Mucosa of rectum (tissue), 2 donors: ENCODE measurements at regions not wholly inside any gene's neighbourhood (a gene's known extent, or its start where the extent isn't known, plus 50 kb on each side); places are given as distances from the start of the nearest gene placed in this dataset.

Source experiments
- H3K27ac ChIP-seq, 2 donors: one replicate each; pipeline ENCODE4 v1.7.0; 2013; ENCODE audit warnings: inconsistent platforms in 2 of 2, low read depth in 2 of 2, low read length in 2 of 2
- H3K27me3 ChIP-seq, 2 donors: one replicate each; pipeline ENCODE4 v1.7.0; 2013; ENCODE audit warnings: low read length in 2 of 2; ENCODE audit not compliant: control insufficient read depth in 2 of 2, insufficient read depth in 2 of 2
- H3K36me3 ChIP-seq, 2 donors: one replicate each; pipeline ENCODE4 v1.7.0; 2013; ENCODE audit warnings: low read length in 2 of 2; ENCODE audit not compliant: control insufficient read depth in 2 of 2, insufficient read depth in 2 of 2
- H3K4me1 ChIP-seq, 2 donors: one replicate each; pipeline ENCODE4 v1.7.0; 2013; ENCODE audit warnings: low read length in 2 of 2, mild to moderate bottlenecking in 1 of 2; ENCODE audit not compliant: control insufficient read depth in 2 of 2, insufficient read depth in 2 of 2
- H3K4me3 ChIP-seq, 2 donors: one replicate each; pipeline ENCODE4 v1.7.0; 2013; ENCODE audit warnings: low read length in 2 of 2
- H3K9ac ChIP-seq, 2 donors: one replicate each; pipeline ENCODE4 v1.7.0; 2013; ENCODE audit warnings: low read length in 2 of 2, low read depth in 1 of 2, mild to moderate bottlenecking in 1 of 2
- H3K9me3 ChIP-seq, 2 donors: one replicate each; pipeline ENCODE4 v1.7.0; 2013; ENCODE audit warnings: low read length in 2 of 2; ENCODE audit not compliant: control insufficient read depth in 2 of 2
- donor health status: healthy.
- donor health status: Normal muscosa, but diverticular disease.

GRCh38 chr5:125574491-125575044 lies 828.1 kb upstream of the ZNF608 start:
- H3K27ac ChIP-seq: no peak overlapping the region
- H3K36me3 ChIP-seq: no peaks in the 10 kb centered on the region
- H3K4me1 ChIP-seq: peaks cover 4 to 6% of the 10 kb centered on the region in 2 donors
- no peak overlapping the region for H3K9ac ChIP-seq
- H3K4me3 ChIP-seq: no peak overlapping the region
- no peaks in the 10 kb centered on the region for H3K9me3 ChIP-seq
- no peaks in the 10 kb centered on the region for H3K27me3 ChIP-seq

- no peaks in the 10 kb centered on the region for H3K36me3 ChIP-seq
- H3K27ac ChIP-seq: peak overlapping the region in 1 of 2 donors; percentile 14
- H3K27me3 ChIP-seq: no peaks in the 10 kb centered on the region
- H3K9me3 ChIP-seq: no peaks in the 10 kb centered on the region
- H3K4me3 ChIP-seq: no peak overlapping the region
- H3K4me1 ChIP-seq: peaks cover 4 to 6% of the 10 kb centered on the region in 2 donors
- peak overlapping the region in 1 of 2 donors; percentile 26 for H3K9ac ChIP-seq
These were observed 828.9 kb upstream of the ZNF608 start for GRCh38 chr5:125575171-125575890.

- Histone ChIP-seq H3K36me3 (no peaks in the 10 kb centered on the region), H3K4me3 (no peak overlapping the region), H3K27me3 (no peaks in the 10 kb centered on the region), H3K27ac (peak overlapping the region in 1 of 2 donors; percentile 48), H3K9me3 (no peaks in the 10 kb centered on the region), H3K4me1 (peaks cover 4 to 6% of the 10 kb centered on the region in 2 donors), H3K9ac (peak overlapping the region in 1 of 2 donors; percentile 26)
These were observed 829.6 kb upstream of the ZNF608 start for GRCh38 chr5:125575891-125576505.

- Histone ChIP-seq H3K27me3 (no peaks in the 10 kb centered on the region), H3K27ac (no peak overlapping the region), H3K4me3 (no peak overlapping the region), H3K9me3 (no peaks in the 10 kb centered on the region), H3K9ac (no peak overlapping the region), H3K36me3 (no peaks in the 10 kb centered on the region), H3K4me1 (peaks cover 6 to 7% of the 10 kb centered on the region in 2 donors)
These were observed 830.4 kb upstream of the ZNF608 start for GRCh38 chr5:125576822-125577221.

GRCh38 chr5:125578551-125578950 lies 832.1 kb upstream of the ZNF608 start:
- Histone ChIP-seq H3K9me3 (no peaks in the 10 kb centered on the region), H3K36me3 (no peaks in the 10 kb centered on the region), H3K4me1 (peaks cover 6 to 7% of the 10 kb centered on the region in 2 donors), H3K9ac (no peak overlapping the region), H3K27me3 (no peaks in the 10 kb centered on the region), H3K27ac (no peak overlapping the region), H3K4me3 (no peak overlapping the region)

- H3K36me3 ChIP-seq: no peaks in the 10 kb centered on the region
- H3K27ac ChIP-seq: no peak overlapping the region
- no peak overlapping the region for H3K9ac ChIP-seq
- no peaks in the 10 kb centered on the region for H3K27me3 ChIP-seq
- no peaks in the 10 kb centered on the region for H3K9me3 ChIP-seq
- no peak overlapping the region for H3K4me3 ChIP-seq
- H3K4me1 ChIP-seq: peaks cover 6 to 7% of the 10 kb centered on the region in 2 donors
These were observed 832.7 kb upstream of the ZNF608 start for GRCh38 chr5:125579182-125579581.

GRCh38 chr5:125581311-125581710 lies 834.9 kb upstream of the ZNF608 start:
- Histone ChIP-seq H3K4me3 (no peak overlapping the region), H3K9me3 (no peaks in the 10 kb centered on the region), H3K9ac (no peak overlapping the region), H3K27ac (no peak overlapping the region), H3K27me3 (no peaks in the 10 kb centered on the region), H3K4me1 (peaks cover 0 to 3% of the 10 kb centered on the region in 2 donors), H3K36me3 (no peaks in the 10 kb centered on the region)

GRCh38 chr5:125582352-125582751 lies 835.9 kb upstream of the ZNF608 start:
- Histone ChIP-seq H3K9ac (no peak overlapping the region), H3K27ac (no peak overlapping the region), H3K4me1 (peaks cover 0 to 3% of the 10 kb centered on the region in 2 donors), H3K4me3 (no peak overlapping the region), H3K9me3 (no peaks in the 10 kb centered on the region), H3K27me3 (no peaks in the 10 kb centered on the region), H3K36me3 (no peaks in the 10 kb centered on the region)

- no peaks in the 10 kb centered on the region for H3K27me3 ChIP-seq
- peaks cover 0 to 3% of the 10 kb centered on the region in 2 donors for H3K4me1 ChIP-seq
- no peaks in the 10 kb centered on the region for H3K9me3 ChIP-seq
- H3K9ac ChIP-seq: no peak overlapping the region
- H3K4me3 ChIP-seq: no peak overlapping the region
- no peak overlapping the region for H3K27ac ChIP-seq
- H3K36me3 ChIP-seq: no peaks in the 10 kb centered on the region
These were observed 837.1 kb upstream of the ZNF608 start for GRCh38 chr5:125583321-125584139.

GRCh38 chr5:125584140-125584520 lies 837.7 kb upstream of the ZNF608 start:
- H3K9ac ChIP-seq: no peak overlapping the region
- H3K4me3 ChIP-seq: no peak overlapping the region
- peaks cover 0 to 3% of the 10 kb centered on the region in 2 donors for H3K4me1 ChIP-seq
- H3K9me3 ChIP-seq: no peaks in the 10 kb centered on the region
- no peaks in the 10 kb centered on the region for H3K36me3 ChIP-seq
- no peak overlapping the region for H3K27ac ChIP-seq
- no peaks in the 10 kb centered on the region for H3K27me3 ChIP-seq
